Liver (tissue), 8 donors: ENCODE measurements at regions not wholly inside any gene's neighbourhood (a gene's known extent, or its start where the extent isn't known, plus 50 kb on each side); places are given as distances from the start of the nearest gene placed in this dataset.

Experiments used
- DNase-seq: peaks from one replicate; pipeline ENCODE4 v3.0.0-alpha.2; 2017; ENCODE audit warnings: low spot score
- H3K27ac ChIP-seq, 2 donors: one replicate each; pipeline ENCODE4 v1.7.0; 2013; ENCODE audit warnings: inconsistent platforms in 2 of 2, low read length in 2 of 2, control low read depth in 1 of 2, low read depth in 1 of 2, mild to moderate bottlenecking in 1 of 2
- H3K27me3 ChIP-seq, 4 donors: one replicate each; pipeline versions ENCODE4 v1.6.1 to v1.7.0; 2013; ENCODE audit warnings: low read length in 3 of 4, inconsistent platforms in 1 of 4, mild to moderate bottlenecking in 1 of 4, moderate library complexity in 1 of 4; ENCODE audit not compliant: control insufficient read depth in 4 of 4, insufficient read depth in 4 of 4
- H3K36me3 ChIP-seq, 4 donors: one replicate each; pipeline versions ENCODE4 v1.6.1 to v1.7.0; 2013; ENCODE audit warnings: low read length in 3 of 4, mild to moderate bottlenecking in 3 of 4, low read depth in 1 of 4, moderate library complexity in 1 of 4; ENCODE audit not compliant: control insufficient read depth in 4 of 4, insufficient read depth in 3 of 4
- H3K4me1 ChIP-seq, 4 donors: one replicate each; pipeline versions ENCODE4 v1.6.1 to v1.7.0; 2013; ENCODE audit warnings: low read length in 3 of 4, mild to moderate bottlenecking in 3 of 4, moderate library complexity in 1 of 4; ENCODE audit not compliant: control insufficient read depth in 4 of 4, insufficient read depth in 4 of 4
- H3K4me3 ChIP-seq, 3 donors: one replicate each; pipeline versions ENCODE4 v1.6.1 to v1.7.0; 2013; ENCODE audit warnings: low read length in 3 of 3, control low read depth in 1 of 3, low read depth in 1 of 3, mild to moderate bottlenecking in 1 of 3
- H3K9ac ChIP-seq, 2 donors: one replicate each; pipeline ENCODE4 v1.7.0; 2013; ENCODE audit warnings: low read length in 2 of 2, mild to moderate bottlenecking in 2 of 2, moderate library complexity in 2 of 2, control low read depth in 1 of 2, low read depth in 1 of 2
- H3K9me3 ChIP-seq, 4 donors: one replicate each; pipeline versions ENCODE4 v1.6.1 to v1.7.0; 2013; ENCODE audit warnings: low read length in 3 of 4; ENCODE audit not compliant: control insufficient read depth in 4 of 4
- CTCF ChIP-seq: fragments of 150-350 bp; IDR thresholded peaks from 2 replicates; pipeline ENCODE4 v1.5.1; 2017; ENCODE audit warnings: improper control_type of control experiment, low read depth, low read length; ENCODE audit not compliant: missing input control
- EGR1 ChIP-seq, 2 donors: IDR thresholded peaks; 2 replicates each; pipeline ENCODE4 v1.6.1; 2016 to 2018; ENCODE audit warnings: antibody characterized with exemption in 2 of 2, low read depth in 2 of 2
- FOXA1 ChIP-seq: IDR thresholded peaks from 2 replicates; pipeline ENCODE4 v1.6.1; 2016; ENCODE audit warnings: antibody characterized with exemption
- FOXA2 ChIP-seq: IDR thresholded peaks from 2 replicates; pipeline ENCODE4 v1.6.1; 2016; ENCODE audit warnings: antibody characterized with exemption
- GABPA ChIP-seq, 2 donors: IDR thresholded peaks in 1 of 2; conservative IDR thresholded peaks in 1 of 2; 2 replicates each; pipeline ENCODE4 v1.6.1; 2016; ENCODE audit warnings: antibody characterized with exemption in 2 of 2, mild to moderate bottlenecking in 1 of 2, moderate library complexity in 1 of 2
- HNF4A ChIP-seq, 2 donors: conservative IDR thresholded peaks; 2 replicates each; pipeline ENCODE4 v1.6.1; 2016; ENCODE audit warnings: antibody characterized with exemption in 2 of 2, mild to moderate bottlenecking in 2 of 2
- HNF4G ChIP-seq: IDR thresholded peaks from 2 replicates; pipeline ENCODE4 v1.6.1; 2016; ENCODE audit warnings: antibody characterized with exemption
- JUND ChIP-seq, 2 donors: IDR thresholded peaks; 2 replicates each; pipeline ENCODE4 v1.6.1; 2016; ENCODE audit warnings: antibody characterized with exemption in 2 of 2
- RAD21 ChIP-seq, 2 donors: IDR thresholded peaks; 2 replicates each; pipeline ENCODE4 v1.6.1; 2016; ENCODE audit warnings: antibody characterized with exemption in 2 of 2, mild to moderate bottlenecking in 2 of 2
- RXRA ChIP-seq, 2 donors: IDR thresholded peaks; 2 replicates each; pipeline ENCODE4 v1.6.1; 2017 to 2018; ENCODE audit warnings: antibody characterized with exemption in 2 of 2, mild to moderate bottlenecking in 1 of 2
- SP1 ChIP-seq: IDR thresholded peaks from 2 replicates; pipeline ENCODE4 v1.6.1; 2018; ENCODE audit warnings: antibody characterized with exemption, mild to moderate bottlenecking
- YY1 ChIP-seq: IDR thresholded peaks from 2 replicates; pipeline ENCODE4 v1.6.1; 2016; ENCODE audit warnings: antibody characterized with exemption, mild to moderate bottlenecking
- ZBTB33 ChIP-seq: IDR thresholded peaks from 2 replicates; pipeline ENCODE4 v1.6.1; 2016; ENCODE audit warnings: antibody characterized with exemption
- WGBS: extraction: QIAGEN DNeasy Blood & Tissue Kit; methylation state at CpG from one replicate; pipeline ENCODE4 v1.1.7; 2013; 5-methylcytosine and 5-hydroxymethylcytosine counted together
- TF ChIP-seq, protein P1 (sequence below): IDR thresholded peaks from 2 replicates; pipeline ENCODE4 v1.6.1; 2016; ENCODE audit warnings: antibody characterized with exemption, mild to moderate bottlenecking
- TF ChIP-seq, protein P2 (sequence below): IDR thresholded peaks from 2 replicates; pipeline ENCODE4 v1.6.1; 2016; ENCODE audit warnings: antibody characterized with exemption
- TF ChIP-seq, protein P3 (sequence below): IDR thresholded peaks from 2 replicates; pipeline ENCODE4 v1.6.1; 2016; ENCODE audit warnings: antibody characterized with exemption
- donor health status: healthy.
- donor health status: healthy.
- donor health status: healthy.
- donor health status: healthy.
- donor health status: healthy.

DNA sequence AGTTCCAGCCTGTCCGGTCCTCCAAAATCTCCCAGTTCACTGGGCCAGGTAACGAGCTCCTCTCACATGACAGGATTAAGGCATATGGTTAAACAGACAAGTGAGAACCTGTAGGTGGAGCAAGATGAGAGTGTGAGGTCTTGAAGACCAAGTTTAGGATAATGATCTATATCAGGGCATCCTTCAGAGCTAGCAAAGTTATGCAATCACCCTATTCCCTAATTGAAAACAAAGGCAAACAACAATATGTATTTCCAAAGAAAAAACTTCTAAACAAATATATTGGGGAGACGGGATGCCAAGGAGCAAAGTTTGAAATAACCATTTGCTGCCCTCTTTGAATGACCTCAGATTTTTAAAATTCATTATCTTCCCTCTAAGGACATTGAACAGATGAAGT lies 571.2 kb downstream of the BCL11B start (continued):
- TF ChIP-seq, protein P1, sequence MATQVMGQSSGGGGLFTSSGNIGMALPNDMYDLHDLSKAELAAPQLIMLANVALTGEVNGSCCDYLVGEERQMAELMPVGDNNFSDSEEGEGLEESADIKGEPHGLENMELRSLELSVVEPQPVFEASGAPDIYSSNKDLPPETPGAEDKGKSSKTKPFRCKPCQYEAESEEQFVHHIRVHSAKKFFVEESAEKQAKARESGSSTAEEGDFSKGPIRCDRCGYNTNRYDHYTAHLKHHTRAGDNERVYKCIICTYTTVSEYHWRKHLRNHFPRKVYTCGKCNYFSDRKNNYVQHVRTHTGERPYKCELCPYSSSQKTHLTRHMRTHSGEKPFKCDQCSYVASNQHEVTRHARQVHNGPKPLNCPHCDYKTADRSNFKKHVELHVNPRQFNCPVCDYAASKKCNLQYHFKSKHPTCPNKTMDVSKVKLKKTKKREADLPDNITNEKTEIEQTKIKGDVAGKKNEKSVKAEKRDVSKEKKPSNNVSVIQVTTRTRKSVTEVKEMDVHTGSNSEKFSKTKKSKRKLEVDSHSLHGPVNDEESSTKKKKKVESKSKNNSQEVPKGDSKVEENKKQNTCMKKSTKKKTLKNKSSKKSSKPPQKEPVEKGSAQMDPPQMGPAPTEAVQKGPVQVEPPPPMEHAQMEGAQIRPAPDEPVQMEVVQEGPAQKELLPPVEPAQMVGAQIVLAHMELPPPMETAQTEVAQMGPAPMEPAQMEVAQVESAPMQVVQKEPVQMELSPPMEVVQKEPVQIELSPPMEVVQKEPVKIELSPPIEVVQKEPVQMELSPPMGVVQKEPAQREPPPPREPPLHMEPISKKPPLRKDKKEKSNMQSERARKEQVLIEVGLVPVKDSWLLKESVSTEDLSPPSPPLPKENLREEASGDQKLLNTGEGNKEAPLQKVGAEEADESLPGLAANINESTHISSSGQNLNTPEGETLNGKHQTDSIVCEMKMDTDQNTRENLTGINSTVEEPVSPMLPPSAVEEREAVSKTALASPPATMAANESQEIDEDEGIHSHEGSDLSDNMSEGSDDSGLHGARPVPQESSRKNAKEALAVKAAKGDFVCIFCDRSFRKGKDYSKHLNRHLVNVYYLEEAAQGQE: no peak

GRCh38 chr14:98701377-98701776 lies 570.6 kb downstream of the BCL11B start:
- no peak overlapping the region for H3K27ac ChIP-seq
- H3K4me1 ChIP-seq: no peaks in the 10 kb centered on the region
- no peak overlapping the region for H3K9ac ChIP-seq
- no peak overlapping the region for H3K4me3 ChIP-seq
- no peaks in the 10 kb centered on the region for H3K27me3 ChIP-seq
- no peak for DNase-seq
- no peaks in the 10 kb centered on the region for H3K36me3 ChIP-seq
- H3K9me3 ChIP-seq: peaks cover 0 to 3% (median 3%) of the 10 kb centered on the region in 4 donors
- TF ChIP-seq JUND (IDR thresholded peaks at IDR 0.05): no peak
- TF ChIP-seq RAD21 (IDR thresholded peaks at IDR 0.05): no peak
- no peak for TF ChIP-seq FOXA2
- TF ChIP-seq, protein P1: no peak
- TF ChIP-seq HNF4G: no peak
- TF ChIP-seq YY1: no peak
- TF ChIP-seq RXRA (IDR thresholded peaks at IDR 0.05): no peak
- no peak for TF ChIP-seq HNF4A (conservative IDR thresholded peaks at IDR 0.05)
- no peak for TF ChIP-seq EGR1 (IDR thresholded peaks at IDR 0.05; ENCODE audit: low read depth in 2 of 2)
- no peak for TF ChIP-seq FOXA1
- 66% methylated on average over 5 of the region's 5 CpGs for WGBS

GRCh38 chr14:98704441-98704840 lies 567.6 kb downstream of the BCL11B start:
- no peaks in the 10 kb centered on the region for H3K27me3 ChIP-seq
- no peak overlapping the region for H3K27ac ChIP-seq
- H3K36me3 ChIP-seq: no peaks in the 10 kb centered on the region
- no peak overlapping the region for H3K9ac ChIP-seq
- no peaks in the 10 kb centered on the region for H3K9me3 ChIP-seq
- H3K4me1 ChIP-seq: no peaks in the 10 kb centered on the region
- WGBS: 18% methylated on average over 3 of the region's 3 CpGs
- H3K4me3 ChIP-seq: no peak overlapping the region
- DNase-seq: no peak
- TF ChIP-seq GABPA (IDR thresholded peaks at IDR 0.05 in 1 of 2, conservative IDR thresholded peaks at IDR 0.05 in 1 of 2) (no peak), HNF4G (no peak), HNF4A (conservative IDR thresholded peaks at IDR 0.05) (no peak), CTCF (no peak), ZBTB33 (no peak), YY1 (no peak), FOXA1 (no peak), JUND (IDR thresholded peaks at IDR 0.05) (no peak), SP1 (no peak), RXRA (IDR thresholded peaks at IDR 0.05) (no peak)
- TF ChIP-seq, protein P2, sequence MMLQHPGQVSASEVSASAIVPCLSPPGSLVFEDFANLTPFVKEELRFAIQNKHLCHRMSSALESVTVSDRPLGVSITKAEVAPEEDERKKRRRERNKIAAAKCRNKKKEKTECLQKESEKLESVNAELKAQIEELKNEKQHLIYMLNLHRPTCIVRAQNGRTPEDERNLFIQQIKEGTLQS: no peak
- TF ChIP-seq, protein P3, sequence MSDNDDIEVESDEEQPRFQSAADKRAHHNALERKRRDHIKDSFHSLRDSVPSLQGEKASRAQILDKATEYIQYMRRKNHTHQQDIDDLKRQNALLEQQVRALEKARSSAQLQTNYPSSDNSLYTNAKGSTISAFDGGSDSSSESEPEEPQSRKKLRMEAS: no peak
